HCT116 (cell line): ENCODE measurements at regions not wholly inside any gene's neighbourhood (a gene's known extent, or its start where the extent isn't known, plus 50 kb on each side); places are given as distances from the start of the nearest gene placed in this dataset.

Experiments
- ATAC-seq: fragments of 200-7000 bp; cut with Tn5 transposase; 2 replicates; pipeline ENCODE4 v1.9.1; 2020; ENCODE audit warnings: mild to moderate bottlenecking, moderate library complexity
- BruUV-seq: library from RNA; stranded (reverse); fragments of 400-500 nt; replicated peaks from 2 replicates; lab custom pipeline; 2021; lab: Mats Ljungman, UMichigan
- CTCF ChIA-PET: fragments of 300-600 bp; sonication (Branson Sonifier 250); formaldehyde crosslinking; loops from one replicate; lab custom pipeline; 2021; ENCODE audit warnings: antibody characterized with exemption; lab: Charles Lee
- POLR2A ChIA-PET: fragments of 300-600, 350-600 bp; sonication (Branson Sonifier 250); formaldehyde crosslinking; loops from one replicate; lab custom pipeline; 2021; ENCODE audit warnings: antibody characterized with exemption; lab: Charles Lee
- RAD21 ChIA-PET, 2 experiments: fragments of 300-600 bp; sonication (Branson Sonifier 250); formaldehyde crosslinking; loops; one replicate each; lab custom pipeline; 2023; ENCODE audit warnings: low total read pairs in 2 of 2; ENCODE audit not compliant: uncharacterized antibody in 2 of 2, unreplicated experiment in 2 of 2, low non-redundant PET in 1 of 2; lab: Charles Lee
- DNase-seq: peaks from one replicate; pipeline ENCODE4 v3.0.0-alpha.2; 2010; ENCODE audit warnings: low read depth, low spot score
- H2AFZ ChIP-seq: fragments of 200-600 bp; shearing (Covaris generic), sonication (generic); 2 replicates; pipeline ENCODE4 v1.6.1; 2017; ENCODE audit warnings: low read depth, mixed run types, mixed read lengths, antibody characterized with exemption, low read length; ENCODE audit not compliant: poor library complexity, severe bottlenecking
- H3K27ac ChIP-seq: 2 replicates; pipeline ENCODE4 v1.5.1; 2012; ENCODE audit warnings: low read depth, low read length
- H3K27me3 ChIP-seq: fragments of 200-600 bp; sonication (generic); 2 replicates; pipeline ENCODE4 v1.6.1; 2016; ENCODE audit warnings: mixed run types, low read length, mixed read lengths; ENCODE audit not compliant: insufficient read depth
- H3K36me3 ChIP-seq, 2 experiments: fragments of 200-500 bp in 1 of 2; fragments of 200-600 bp in 1 of 2; sonication (Bioruptor generic) in 1 of 2; sonication (generic) in 1 of 2; 2 replicates each; pipeline versions ENCODE4 v1.5.1 to v1.6.1; 2014 to 2016; ENCODE audit warnings: low read length in 2 of 2, inconsistent platforms in 1 of 2, mixed read lengths in 1 of 2, mixed run types in 1 of 2; ENCODE audit not compliant: insufficient read depth in 2 of 2, control insufficient read depth in 1 of 2
- H3K4me1 ChIP-seq, 2 experiments: fragments of 200-600 bp in 1 of 2; sonication (generic) in 1 of 2; 2 replicates each; pipeline versions ENCODE4 v1.5.1 to v1.6.1; 2012 to 2017; ENCODE audit warnings: low read length in 2 of 2, inconsistent platforms in 1 of 2, mild to moderate bottlenecking in 1 of 2, mixed read lengths in 1 of 2, mixed run types in 1 of 2, moderate library complexity in 1 of 2; ENCODE audit not compliant: insufficient read depth in 2 of 2, control insufficient read depth in 1 of 2
- H3K4me2 ChIP-seq: fragments of 200-600 bp; sonication (generic); 2 replicates; pipeline ENCODE4 v1.6.1; 2017; ENCODE audit warnings: mixed run types, low read length, mixed read lengths
- H3K4me3 ChIP-seq, 2 experiments: fragments of 200-600 bp in 1 of 2; sonication (generic) in 1 of 2; replicated peaks in 1 of 2; 2 replicates each; pipeline ENCODE4 v1.5.1; 2011 to 2016; ENCODE audit warnings: low read length in 2 of 2, control low read depth in 1 of 2, low read depth in 1 of 2, mild to moderate bottlenecking in 1 of 2, mixed read lengths in 1 of 2, mixed run types in 1 of 2
- H3K79me2 ChIP-seq: fragments of 200-600 bp; sonication (generic); 2 replicates; pipeline ENCODE4 v1.6.1; 2017; ENCODE audit warnings: mild to moderate bottlenecking, mixed run types, low read length, moderate library complexity, mixed read lengths; ENCODE audit not compliant: insufficient read depth
- H3K9ac ChIP-seq: fragments of 200-600 bp; sonication (generic); 2 replicates; pipeline ENCODE4 v1.6.1; 2016; ENCODE audit warnings: low read length, mixed read lengths
- H3K9me2 ChIP-seq: fragments of 200-600 bp; sonication (generic), shearing (Covaris generic); 2 replicates; pipeline ENCODE4 v1.6.1; 2017; ENCODE audit warnings: mixed run types, mild to moderate bottlenecking, moderate library complexity; ENCODE audit not compliant: insufficient read depth
- H3K9me3 ChIP-seq, 2 experiments: fragments of 200-500 bp in 1 of 2; fragments of 200-600 bp in 1 of 2; sonication (Bioruptor generic) in 1 of 2; sonication (generic) in 1 of 2; 2 replicates each; pipeline ENCODE4 v1.6.1; 2014 to 2017; ENCODE audit warnings: low read length in 2 of 2, mixed read lengths in 2 of 2, inconsistent platforms in 1 of 2, low read depth in 1 of 2, mild to moderate bottlenecking in 1 of 2, mixed run types in 1 of 2, moderate library complexity in 1 of 2; ENCODE audit not compliant: control insufficient read depth in 1 of 2, insufficient read depth in 1 of 2
- H4K20me1 ChIP-seq: fragments of 200-600 bp; sonication (generic), shearing (Covaris generic); 2 replicates; pipeline ENCODE4 v1.6.1; 2017; ENCODE audit warnings: mixed run types, mild to moderate bottlenecking, moderate library complexity; ENCODE audit not compliant: insufficient read depth
- ATF3 ChIP-seq: IDR thresholded peaks from 2 replicates; pipeline ENCODE4 v1.6.1; 2012
- EGR1 ChIP-seq: IDR thresholded peaks from 2 replicates; pipeline ENCODE4 v1.6.1; 2012; ENCODE audit warnings: low read depth
- EZH2phosphoT487 ChIP-seq: fragments of 200-600 bp; IDR thresholded peaks from 2 replicates; pipeline ENCODE4 v1.6.1; 2018; ENCODE audit warnings: antibody characterized with exemption, borderline replicate concordance
- FOSL1 ChIP-seq: IDR thresholded peaks from 2 replicates; pipeline ENCODE4 v1.6.1; 2012; ENCODE audit warnings: low read depth
- JUND ChIP-seq: IDR thresholded peaks from 2 replicates; pipeline ENCODE4 v1.6.1; 2012
- POLR2A ChIP-seq: IDR thresholded peaks from 2 replicates; pipeline ENCODE4 v1.7.0; 2011; ENCODE audit warnings: borderline replicate concordance; ENCODE audit not compliant: insufficient read depth, insufficient read length; ENCODE audit errors: extremely low read depth
- RAD21 ChIP-seq: IDR thresholded peaks from 2 replicates; pipeline ENCODE4 v1.6.1; 2012; ENCODE audit warnings: low read depth, mild to moderate bottlenecking
- SIN3A ChIP-seq: IDR thresholded peaks from 2 replicates; pipeline ENCODE4 v1.6.1; 2012; ENCODE audit warnings: low read depth
- SP1 ChIP-seq: IDR thresholded peaks from 2 replicates; pipeline ENCODE4 v1.6.1; 2012; ENCODE audit warnings: low read depth
- SRF ChIP-seq: IDR thresholded peaks from 2 replicates; pipeline ENCODE4 v1.6.1; 2012; ENCODE audit warnings: low read depth
- TCF7L2 ChIP-seq: IDR thresholded peaks from 2 replicates; pipeline ENCODE4 v1.7.0; 2011; ENCODE audit warnings: borderline replicate concordance, inconsistent platforms; ENCODE audit not compliant: insufficient read depth, insufficient read length; ENCODE audit errors: extremely low read depth
- ZBTB33 ChIP-seq: IDR thresholded peaks from 2 replicates; pipeline ENCODE4 v1.6.1; 2011; ENCODE audit warnings: mild to moderate bottlenecking, low read length, moderate library complexity; ENCODE audit not compliant: insufficient replicate concordance; ENCODE audit errors: extremely low read depth
- ZNF274 ChIP-seq: fragments of 200-500 bp; sonication (Bioruptor generic); IDR thresholded peaks from 2 replicates; pipeline ENCODE4 v1.6.1; 2014; ENCODE audit warnings: mild to moderate bottlenecking, low read depth, low read length, inconsistent platforms
- intact Hi-C: fragments of 100-400 bp; cut with micrococcal nuclease; formaldehyde crosslinking; loops from 2 replicates; pipeline ENCODE4 v1.10.0; 2022
- TF ChIP-seq, protein P1 (sequence below), 3 experiments: fragments of 200-600 bp in 1 of 3; sonication (generic) in 1 of 3; IDR thresholded peaks in 2 of 3; conservative IDR thresholded peaks in 1 of 3; 2 replicates each; pipeline ENCODE4 v1.5.1; 2012 to 2017; ENCODE audit warnings: low read depth in 2 of 3, low read length in 2 of 3, antibody characterized with exemption in 1 of 3, borderline replicate concordance in 1 of 3, control low read depth in 1 of 3, mild to moderate bottlenecking in 1 of 3, mixed read lengths in 1 of 3, mixed run types in 1 of 3, moderate library complexity in 1 of 3; ENCODE audit not compliant: insufficient read depth in 1 of 3

DNA sequence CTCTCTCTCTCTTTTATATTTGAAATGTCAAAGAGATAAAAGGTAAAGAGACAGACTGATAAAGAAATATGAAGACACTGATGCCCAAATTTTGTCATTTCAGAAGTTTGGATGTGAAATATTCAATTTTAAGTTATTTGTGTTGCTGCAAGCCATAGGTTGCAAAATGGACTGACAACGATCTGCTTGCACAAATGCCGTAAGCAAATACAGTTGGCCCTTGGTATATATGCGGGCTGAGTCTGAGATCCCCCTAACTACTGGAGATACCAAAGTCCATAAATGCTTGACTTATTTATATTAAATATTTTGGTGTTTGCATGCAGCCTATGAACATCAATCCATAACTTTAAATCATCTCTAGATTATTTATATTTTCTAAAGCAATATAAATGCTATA, 1459.1 kb upstream of the ALCAM start (continued):
- no peak for TF ChIP-seq ZBTB33
- no peak for TF ChIP-seq ZNF274

- ChIA-PET RAD21 (no interaction called here), POLR2A (no interaction called here), CTCF (no interaction called here)
- H2AFZ ChIP-seq = peak overlapping the region; percentile 38
- no peaks in the 10 kb centered on the region for H3K4me1 ChIP-seq
- ATAC-seq (no peak), DNase-seq (no peak)
- H3K4me2 ChIP-seq = no peak overlapping the region
- intact Hi-C loops = no loop called here
- no peaks in the 10 kb centered on the region for H3K36me3 ChIP-seq
- TF ChIP-seq EGR1 = no peak
- no peak for TF ChIP-seq TCF7L2
- TF ChIP-seq SP1 = no peak
- TF ChIP-seq SIN3A = no peak
- no peak for TF ChIP-seq FOSL1
- TF ChIP-seq JUND = no peak
- TF ChIP-seq RAD21 = no peak
- no peak for TF ChIP-seq ATF3
- TF ChIP-seq ZNF274 = no peak
- no peak for TF ChIP-seq ZBTB33
- TF ChIP-seq EZH2phosphoT487 = no peak
- TF ChIP-seq SRF = no peak
- TF ChIP-seq, protein P1, sequence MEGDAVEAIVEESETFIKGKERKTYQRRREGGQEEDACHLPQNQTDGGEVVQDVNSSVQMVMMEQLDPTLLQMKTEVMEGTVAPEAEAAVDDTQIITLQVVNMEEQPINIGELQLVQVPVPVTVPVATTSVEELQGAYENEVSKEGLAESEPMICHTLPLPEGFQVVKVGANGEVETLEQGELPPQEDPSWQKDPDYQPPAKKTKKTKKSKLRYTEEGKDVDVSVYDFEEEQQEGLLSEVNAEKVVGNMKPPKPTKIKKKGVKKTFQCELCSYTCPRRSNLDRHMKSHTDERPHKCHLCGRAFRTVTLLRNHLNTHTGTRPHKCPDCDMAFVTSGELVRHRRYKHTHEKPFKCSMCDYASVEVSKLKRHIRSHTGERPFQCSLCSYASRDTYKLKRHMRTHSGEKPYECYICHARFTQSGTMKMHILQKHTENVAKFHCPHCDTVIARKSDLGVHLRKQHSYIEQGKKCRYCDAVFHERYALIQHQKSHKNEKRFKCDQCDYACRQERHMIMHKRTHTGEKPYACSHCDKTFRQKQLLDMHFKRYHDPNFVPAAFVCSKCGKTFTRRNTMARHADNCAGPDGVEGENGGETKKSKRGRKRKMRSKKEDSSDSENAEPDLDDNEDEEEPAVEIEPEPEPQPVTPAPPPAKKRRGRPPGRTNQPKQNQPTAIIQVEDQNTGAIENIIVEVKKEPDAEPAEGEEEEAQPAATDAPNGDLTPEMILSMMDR (IDR thresholded peaks at IDR 0.05 in 2 of 3, conservative IDR thresholded peaks at IDR 0.05 in 1 of 3; ENCODE audit: borderline replicate concordance in 1 of 3, insufficient read depth in 1 of 3, low read depth in 2 of 3, low read length in 2 of 3) = no peak
- TF ChIP-seq POLR2A = no peak
- H4K20me1 ChIP-seq = no peaks in the 10 kb centered on the region
- H3K9me3 ChIP-seq = no peaks in the 10 kb centered on the region
- no peak overlapping the region for H3K27ac ChIP-seq
- no peaks in the 10 kb centered on the region for H3K27me3 ChIP-seq
- no TSS peak for BruUV-seq
- no peaks in the 10 kb centered on the region for H3K79me2 ChIP-seq
- H3K9me2 ChIP-seq = no peaks in the 10 kb centered on the region; the same call in none of the 2 replicates
- H3K4me3 ChIP-seq = no peak overlapping the region
- no peak overlapping the region for H3K9ac ChIP-seq
These were observed 1457.3 kb upstream of the ALCAM start for GRCh38 chr3:103909395-103909794.
